ENCODE measurements at regions not wholly inside any gene's neighbourhood (a gene's known extent, or its start where the extent isn't known, plus 50 kb on each side); places are given as distances from the start of the nearest gene placed in this dataset.

GRCh38 chr12:46503637-46504175, 131.1 kb upstream of the SLC38A2 start:
- no peak for TF ChIP-seq CTCF (conservative IDR thresholded peaks at IDR 0.05; ENCODE audit: low read depth, low read length)
- no peak for TF ChIP-seq EZH2 (IDR thresholded peaks at IDR 0.05; ENCODE audit: borderline replicate concordance, low read depth, low read length, poor library complexity, severe bottlenecking)
